K562 (cell line): ENCODE measurements at regions not wholly inside any gene's neighbourhood (a gene's known extent, or its start where the extent isn't known, plus 50 kb on each side); places are given as distances from the start of the nearest gene placed in this dataset.

Experiments
- GTF2E2 ChIP-seq: fragments of 200-800 bp; sonication (Bioruptor generic); IDR thresholded peaks from 2 replicates; pipeline ENCODE4 v1.6.1; 2016; ENCODE audit warnings: missing genetic modification characterization, missing compliant biosample characterization
- MCM2 ChIP-seq: fragments of 450-650 bp; IDR thresholded peaks from 2 replicates; pipeline ENCODE4 v1.6.1; 2017; ENCODE audit warnings: low read depth, mild to moderate bottlenecking
- MTA1 ChIP-seq: fragments of 450-650 bp; IDR thresholded peaks from 2 replicates; pipeline ENCODE4 v1.6.1; 2017; ENCODE audit warnings: borderline replicate concordance
- TF ChIP-seq, protein P1 (sequence below), 2 experiments: fragments of 450-650 bp; IDR thresholded peaks; 2 replicates each; pipeline ENCODE4 v1.6.1; 2016; ENCODE audit warnings: mild to moderate bottlenecking in 2 of 2, borderline replicate concordance in 1 of 2, low read depth in 1 of 2, moderate library complexity in 1 of 2

DNA sequence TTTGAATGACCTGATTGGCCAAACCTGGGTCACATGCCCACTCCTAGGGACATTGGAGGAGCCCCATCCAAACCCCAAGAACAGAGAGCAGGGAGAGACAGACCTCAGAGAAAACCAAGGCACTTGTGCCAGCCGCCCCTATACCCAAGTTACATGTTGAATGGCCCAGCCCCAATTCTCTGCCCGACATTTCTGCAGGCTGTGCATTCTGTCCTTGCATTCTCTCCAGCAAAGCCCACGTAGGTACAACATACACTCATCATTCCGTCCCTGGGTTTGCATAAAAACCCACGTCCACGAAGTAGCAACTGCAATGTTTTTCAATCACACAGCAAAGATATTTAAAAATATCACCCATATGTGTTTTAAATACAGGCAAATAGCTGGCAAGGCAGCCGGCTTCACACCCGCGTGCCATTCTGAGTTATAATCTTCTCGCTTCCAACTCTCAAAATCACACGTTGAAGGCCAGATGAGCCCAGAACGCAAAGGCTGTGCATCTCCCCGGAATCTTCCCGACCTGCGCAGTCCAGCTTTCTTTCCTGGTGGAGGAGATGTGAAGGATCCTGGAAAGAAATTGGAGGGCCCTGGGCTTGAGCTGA is 91.7 kb upstream of the MYL2 start (continued):
- TF ChIP-seq, protein P1, sequence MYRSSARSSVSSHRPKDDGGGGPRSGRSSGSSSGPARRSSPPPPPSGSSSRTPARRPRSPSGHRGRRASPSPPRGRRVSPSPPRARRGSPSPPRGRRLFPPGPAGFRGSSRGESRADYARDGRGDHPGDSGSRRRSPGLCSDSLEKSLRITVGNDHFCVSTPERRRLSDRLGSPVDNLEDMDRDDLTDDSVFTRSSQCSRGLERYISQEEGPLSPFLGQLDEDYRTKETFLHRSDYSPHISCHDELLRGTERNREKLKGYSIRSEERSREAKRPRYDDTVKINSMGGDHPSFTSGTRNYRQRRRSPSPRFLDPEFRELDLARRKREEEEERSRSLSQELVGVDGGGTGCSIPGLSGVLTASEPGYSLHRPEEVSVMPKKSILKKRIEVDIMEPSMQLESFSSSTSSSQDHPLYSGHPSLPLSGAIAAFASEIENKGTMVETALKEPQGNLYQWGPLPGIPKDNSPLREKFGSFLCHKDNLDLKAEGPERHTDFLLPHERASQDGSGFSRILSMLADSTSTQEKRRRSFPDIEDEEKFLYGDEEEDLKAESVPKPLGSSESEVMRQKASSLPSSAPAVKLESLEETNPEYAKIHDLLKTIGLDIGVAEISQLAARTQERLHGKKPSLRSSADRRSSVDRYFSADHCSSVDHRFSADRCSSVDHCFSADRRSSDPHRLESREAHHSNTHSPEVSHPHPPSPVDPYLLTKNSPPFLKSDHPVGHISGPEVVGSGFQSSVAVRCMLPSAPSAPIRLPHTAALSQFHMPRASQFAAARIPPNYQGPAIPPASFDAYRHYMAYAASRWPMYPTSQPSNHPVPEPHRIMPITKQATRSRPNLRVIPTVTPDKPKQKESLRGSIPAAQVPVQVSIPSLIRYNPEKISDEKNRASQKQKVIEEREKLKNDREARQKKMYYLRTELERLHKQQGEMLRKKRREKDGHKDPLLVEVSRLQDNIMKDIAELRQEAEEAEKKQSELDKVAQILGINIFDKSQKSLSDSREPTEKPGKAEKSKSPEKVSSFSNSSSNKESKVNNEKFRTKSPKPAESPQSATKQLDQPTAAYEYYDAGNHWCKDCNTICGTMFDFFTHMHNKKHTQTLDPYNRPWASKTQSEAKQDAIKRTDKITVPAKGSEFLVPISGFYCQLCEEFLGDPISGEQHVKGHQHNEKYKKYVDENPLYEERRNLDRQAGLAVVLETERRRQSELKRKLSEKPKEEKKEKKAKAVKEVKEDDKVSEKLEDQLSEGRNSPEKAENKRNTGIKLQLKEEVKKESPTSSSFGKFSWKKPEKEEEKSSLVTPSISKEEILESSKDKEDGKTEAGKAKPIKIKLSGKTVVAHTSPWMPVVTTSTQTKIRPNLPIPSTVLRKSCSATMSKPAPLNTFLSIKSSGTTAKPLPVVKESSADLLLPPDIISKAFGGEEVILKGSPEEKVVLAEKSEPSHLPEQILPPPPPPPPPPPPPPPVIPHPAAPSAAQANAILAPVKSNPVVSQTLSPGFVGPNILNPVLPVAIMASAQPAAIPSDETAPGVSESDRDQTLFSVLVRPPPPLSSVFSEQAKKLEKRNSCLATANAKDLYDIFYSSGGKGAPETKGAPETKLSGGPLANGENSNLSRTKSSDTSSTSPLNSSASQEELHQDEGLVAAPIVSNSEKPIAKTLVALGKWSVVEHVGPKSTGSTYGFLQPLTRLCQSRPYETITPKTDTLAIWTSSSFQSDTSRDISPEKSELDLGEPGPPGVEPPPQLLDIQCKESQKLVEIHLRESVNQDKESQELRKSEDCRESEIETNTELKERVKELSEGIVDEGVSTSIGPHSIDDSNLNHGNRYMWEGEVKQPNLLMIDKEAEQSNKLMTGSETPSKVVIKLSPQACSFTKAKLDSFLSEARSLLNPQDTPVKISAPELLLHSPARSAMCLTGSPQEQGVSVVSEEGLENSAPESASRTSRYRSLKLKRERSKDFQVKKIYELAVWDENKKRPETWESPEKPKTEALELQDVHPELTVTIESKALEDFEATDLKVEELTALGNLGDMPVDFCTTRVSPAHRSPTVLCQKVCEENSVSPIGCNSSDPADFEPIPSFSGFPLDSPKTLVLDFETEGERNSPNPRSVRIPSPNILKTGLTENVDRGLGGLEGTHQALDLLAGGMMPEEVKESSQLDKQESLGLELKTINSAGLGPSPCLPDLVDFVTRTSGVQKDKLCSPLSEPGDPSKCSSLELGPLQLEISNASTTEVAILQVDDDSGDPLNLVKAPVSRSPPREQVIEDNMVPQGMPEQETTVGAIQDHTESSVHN (IDR thresholded peaks at IDR 0.05; ENCODE audit: borderline replicate concordance in 1 of 2, low read depth in 1 of 2) = no peak
- no peak for TF ChIP-seq GTF2E2
- no peak for TF ChIP-seq MTA1
- no peak for TF ChIP-seq MCM2
